ENCODE measurements at regions not wholly inside any gene's neighbourhood (a gene's known extent, or its start where the extent isn't known, plus 50 kb on each side); places are given as distances from the start of the nearest gene placed in this dataset.

DNA sequence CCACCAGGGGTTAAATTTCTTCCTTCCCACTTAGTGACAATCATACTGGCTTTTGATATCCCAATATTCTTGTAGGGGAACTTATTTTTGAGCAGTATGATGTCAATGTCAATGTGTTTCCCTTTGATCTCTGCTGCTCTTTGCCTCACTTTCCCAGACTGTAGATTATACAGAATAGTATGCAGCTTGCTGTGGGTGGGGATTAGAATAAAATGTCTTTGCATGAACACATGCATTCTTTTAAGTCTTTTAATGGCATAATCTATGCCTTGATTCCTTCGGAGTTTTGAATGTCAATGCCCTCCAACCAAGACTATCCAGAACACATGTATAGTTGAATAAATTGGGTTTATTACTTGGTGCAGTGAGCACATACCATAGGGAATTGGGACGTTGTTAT, 125.5 kb downstream of the IL20RB start:
- H4K20me1 ChIP-seq (ENCODE audit: insufficient read depth): no peaks in the 10 kb centered on the region
- no peaks in the 10 kb centered on the region for H3K4me1 ChIP-seq (ENCODE audit: control insufficient read depth in 1 of 2, insufficient read depth in 2 of 2, low read depth in 1 of 2, low read length in 1 of 2)
- no peak overlapping the region for H3K4me3 ChIP-seq (ENCODE audit: low read depth in 2 of 2, low read length in 1 of 2)
- H3K4me2 ChIP-seq: no peak overlapping the region
- CTCF ChIA-PET: interaction anchor here (1.5 kb wide), 2 partner anchors 21 to 51 kb away, joined by 4 to 5 read pairs; no protein-coding TSS in a partner anchor
- no peaks in the 10 kb centered on the region for H3K9me2 ChIP-seq
- no peak overlapping the region for H2AFZ ChIP-seq (ENCODE audit: low read depth)
- no peak for TF ChIP-seq MEF2A (IDR thresholded peaks at IDR 0.05; ENCODE audit: borderline replicate concordance, low read depth)
- TF ChIP-seq FOSL2 (IDR thresholded peaks at IDR 0.05; ENCODE audit: borderline replicate concordance, low read depth): no peak
- no peak for TF ChIP-seq TEAD4 (IDR thresholded peaks at IDR 0.05; ENCODE audit: borderline replicate concordance, insufficient read depth)
- TF ChIP-seq RXRA (IDR thresholded peaks at IDR 0.05; ENCODE audit: borderline replicate concordance, low read depth): no peak
- TF ChIP-seq, protein P1, sequence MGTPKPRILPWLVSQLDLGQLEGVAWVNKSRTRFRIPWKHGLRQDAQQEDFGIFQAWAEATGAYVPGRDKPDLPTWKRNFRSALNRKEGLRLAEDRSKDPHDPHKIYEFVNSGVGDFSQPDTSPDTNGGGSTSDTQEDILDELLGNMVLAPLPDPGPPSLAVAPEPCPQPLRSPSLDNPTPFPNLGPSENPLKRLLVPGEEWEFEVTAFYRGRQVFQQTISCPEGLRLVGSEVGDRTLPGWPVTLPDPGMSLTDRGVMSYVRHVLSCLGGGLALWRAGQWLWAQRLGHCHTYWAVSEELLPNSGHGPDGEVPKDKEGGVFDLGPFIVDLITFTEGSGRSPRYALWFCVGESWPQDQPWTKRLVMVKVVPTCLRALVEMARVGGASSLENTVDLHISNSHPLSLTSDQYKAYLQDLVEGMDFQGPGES (IDR thresholded peaks at IDR 0.05; ENCODE audit: low read depth, low read length): no peak
- TF ChIP-seq, protein P2, sequence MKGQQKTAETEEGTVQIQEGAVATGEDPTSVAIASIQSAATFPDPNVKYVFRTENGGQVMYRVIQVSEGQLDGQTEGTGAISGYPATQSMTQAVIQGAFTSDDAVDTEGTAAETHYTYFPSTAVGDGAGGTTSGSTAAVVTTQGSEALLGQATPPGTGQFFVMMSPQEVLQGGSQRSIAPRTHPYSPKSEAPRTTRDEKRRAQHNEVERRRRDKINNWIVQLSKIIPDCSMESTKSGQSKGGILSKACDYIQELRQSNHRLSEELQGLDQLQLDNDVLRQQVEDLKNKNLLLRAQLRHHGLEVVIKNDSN (IDR thresholded peaks at IDR 0.05; ENCODE audit: borderline replicate concordance, low read depth): no peak
- H3K27ac ChIP-seq (ENCODE audit: low read depth in 2 of 2, low read length in 1 of 2): no peak overlapping the region
- WGBS (ENCODE audit: low lambda C conversion rate): 15% methylated on average over 2 of the region's 2 CpGs
- no peaks in the 10 kb centered on the region for H3F3A ChIP-seq (replicated peaks; ENCODE audit: insufficient read depth)
- H3K36me3 ChIP-seq (replicated peaks in 1 of 2; ENCODE audit: control insufficient read depth in 1 of 2, insufficient read depth in 2 of 2, low read length in 1 of 2): no peaks in the 10 kb centered on the region
- POLR2A ChIA-PET: no interaction called here
- no peak for DNase-seq
- no peak overlapping the region for H3K9ac ChIP-seq
- H3K79me2 ChIP-seq (ENCODE audit: insufficient read depth): no peaks in the 10 kb centered on the region
- H3K27me3 ChIP-seq (ENCODE audit: insufficient read depth): no peaks in the 10 kb centered on the region; the same call in 1 of the 2 replicates
- no peaks in the 10 kb centered on the region for H3K9me3 ChIP-seq

DNA sequence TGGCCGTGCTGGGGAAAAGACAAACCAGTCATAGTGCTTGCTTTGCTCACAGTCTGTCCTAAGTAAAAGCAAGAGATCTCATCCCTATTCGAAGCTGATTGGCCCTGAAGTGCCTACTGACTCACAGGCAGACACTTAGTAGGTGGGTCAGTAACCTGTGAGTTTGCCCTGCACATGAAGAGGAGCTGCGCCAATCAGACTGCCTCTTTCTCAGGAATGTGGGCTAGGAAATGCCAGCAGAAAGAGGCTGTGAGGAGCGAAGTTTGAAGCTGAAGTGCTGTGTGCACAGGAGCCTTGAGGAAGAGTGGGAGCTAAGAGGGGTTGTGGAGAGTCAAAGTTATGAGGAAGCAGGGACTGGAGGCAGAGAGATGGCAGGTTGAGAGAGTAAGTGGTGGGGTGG, 126.8 kb downstream of the IL20RB start:
- Histone ChIP-seq H3F3A (replicated peaks; ENCODE audit: insufficient read depth) (no peaks in the 10 kb centered on the region), H2AFZ (ENCODE audit: low read depth) (no peak overlapping the region), H3K9ac (no peak overlapping the region), H3K36me3 (replicated peaks in 1 of 2; ENCODE audit: control insufficient read depth in 1 of 2, insufficient read depth in 2 of 2, low read length in 1 of 2) (no peaks in the 10 kb centered on the region), H3K27ac (ENCODE audit: low read depth in 2 of 2, low read length in 1 of 2) (no peak overlapping the region), H3K9me2 (no peaks in the 10 kb centered on the region), H3K9me3 (no peaks in the 10 kb centered on the region), H3K4me1 (ENCODE audit: control insufficient read depth in 1 of 2, insufficient read depth in 2 of 2, low read depth in 1 of 2, low read length in 1 of 2) (no peaks in the 10 kb centered on the region), H3K4me3 (ENCODE audit: low read depth in 2 of 2, low read length in 1 of 2) (no peak overlapping the region), H3K79me2 (ENCODE audit: insufficient read depth) (no peaks in the 10 kb centered on the region), H4K20me1 (ENCODE audit: insufficient read depth) (no peaks in the 10 kb centered on the region), H3K27me3 (ENCODE audit: insufficient read depth) (no peaks in the 10 kb centered on the region; the same call in 1 of the 2 replicates), H3K4me2 (no peak overlapping the region)
- TF ChIP-seq, protein P3, sequence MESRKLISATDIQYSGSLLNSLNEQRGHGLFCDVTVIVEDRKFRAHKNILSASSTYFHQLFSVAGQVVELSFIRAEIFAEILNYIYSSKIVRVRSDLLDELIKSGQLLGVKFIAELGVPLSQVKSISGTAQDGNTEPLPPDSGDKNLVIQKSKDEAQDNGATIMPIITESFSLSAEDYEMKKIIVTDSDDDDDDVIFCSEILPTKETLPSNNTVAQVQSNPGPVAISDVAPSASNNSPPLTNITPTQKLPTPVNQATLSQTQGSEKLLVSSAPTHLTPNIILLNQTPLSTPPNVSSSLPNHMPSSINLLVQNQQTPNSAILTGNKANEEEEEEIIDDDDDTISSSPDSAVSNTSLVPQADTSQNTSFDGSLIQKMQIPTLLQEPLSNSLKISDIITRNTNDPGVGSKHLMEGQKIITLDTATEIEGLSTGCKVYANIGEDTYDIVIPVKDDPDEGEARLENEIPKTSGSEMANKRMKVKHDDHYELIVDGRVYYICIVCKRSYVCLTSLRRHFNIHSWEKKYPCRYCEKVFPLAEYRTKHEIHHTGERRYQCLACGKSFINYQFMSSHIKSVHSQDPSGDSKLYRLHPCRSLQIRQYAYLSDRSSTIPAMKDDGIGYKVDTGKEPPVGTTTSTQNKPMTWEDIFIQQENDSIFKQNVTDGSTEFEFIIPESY (IDR thresholded peaks at IDR 0.05; ENCODE audit: borderline replicate concordance, low read depth): no peak
- TF ChIP-seq MEF2A (IDR thresholded peaks at IDR 0.05; ENCODE audit: borderline replicate concordance, low read depth): no peak
- TF ChIP-seq POLR2AphosphoS5 (IDR thresholded peaks at IDR 0.05; ENCODE audit: low read depth, low read length): no peak
- 20% methylated on average over 4 of the region's 4 CpGs for WGBS (ENCODE audit: low lambda C conversion rate)
- CTCF ChIA-PET: interaction anchor here (0.7 to 1.5 kb wide), 3 partner anchors 22 to 886 kb away, joined by 3 to 4 read pairs (median 4); no protein-coding TSS in a partner anchor
- POLR2A ChIA-PET: no interaction called here
- DNase-seq: no peak

Data from SK-N-SH (cell line).